GM12878 (cell line): ENCODE measurements at regions not wholly inside any gene's neighbourhood (a gene's known extent, or its start where the extent isn't known, plus 50 kb on each side); places are given as distances from the start of the nearest gene placed in this dataset.

Source experiments
- BCLAF1 ChIP-seq: fragments of 450-650 bp; IDR thresholded peaks from 2 replicates; pipeline ENCODE4 v1.6.1; 2017; ENCODE audit warnings: antibody characterized with exemption, mild to moderate bottlenecking, moderate library complexity
- BHLHE40 ChIP-seq, 2 experiments: fragments of 450-650 bp in 1 of 2; IDR thresholded peaks; 2 replicates each; pipeline ENCODE4 v1.6.1; 2011 to 2017; ENCODE audit warnings: low read depth in 2 of 2, borderline replicate concordance in 1 of 2, improper control_type of control experiment in 1 of 2, low read length in 1 of 2, mild to moderate bottlenecking in 1 of 2
- BRCA1 ChIP-seq: IDR thresholded peaks from 2 replicates; pipeline ENCODE4 v1.6.1; 2011; ENCODE audit warnings: low read depth, low read length, improper control_type of control experiment
- CBX5 ChIP-seq: sonication (generic); IDR thresholded peaks from 2 replicates; pipeline ENCODE4 v1.6.1; 2016; ENCODE audit warnings: low read depth, moderate library complexity, mild to moderate bottlenecking, inconsistent platforms
- CHD1 ChIP-seq: IDR thresholded peaks from 2 replicates; pipeline ENCODE4 v1.6.1; 2012; ENCODE audit warnings: low read depth, low read length, improper control_type of control experiment
- JUNB ChIP-seq: IDR thresholded peaks from 2 replicates; pipeline ENCODE4 v1.6.1; 2016; ENCODE audit warnings: antibody characterized with exemption, mild to moderate bottlenecking
- POLR2AphosphoS2 ChIP-seq: IDR thresholded peaks from 2 replicates; pipeline ENCODE4 v1.6.1; 2011; ENCODE audit warnings: low read depth, mild to moderate bottlenecking, low read length, improper control_type of control experiment, moderate library complexity
- SMARCA5 ChIP-seq: fragments of 450-650 bp; IDR thresholded peaks from 2 replicates; pipeline ENCODE4 v1.6.1; 2017; ENCODE audit warnings: mild to moderate bottlenecking
- SRF ChIP-seq, 2 experiments: IDR thresholded peaks; 2 replicates each; pipeline ENCODE4 v1.6.1; 2011; ENCODE audit warnings: low read depth in 2 of 2, low read length in 2 of 2, mild to moderate bottlenecking in 1 of 2, moderate library complexity in 1 of 2
- YY1 ChIP-seq: IDR thresholded peaks from 2 replicates; pipeline ENCODE4 v1.6.1; 2011; ENCODE audit warnings: low read depth, mild to moderate bottlenecking, low read length
- ZBTB4 ChIP-seq: fragments of 450-650 bp; formaldehyde crosslinking; IDR thresholded peaks from 2 replicates; pipeline ENCODE4 v1.4.0; 2022; ENCODE audit warnings: mild to moderate bottlenecking, moderate library complexity
- ZNF24 ChIP-seq: fragments of 450-650 bp; IDR thresholded peaks from 2 replicates; pipeline ENCODE4 v1.6.1; 2017; ENCODE audit warnings: antibody characterized with exemption, mild to moderate bottlenecking
- TF ChIP-seq, protein P1 (sequence below): fragments of 450-650 bp; IDR thresholded peaks from 2 replicates; pipeline ENCODE4 v1.6.1; 2017; ENCODE audit warnings: mild to moderate bottlenecking
- TF ChIP-seq, protein P2 (sequence below): IDR thresholded peaks from 2 replicates; pipeline ENCODE4 v1.6.1; 2012; ENCODE audit warnings: low read length, inconsistent platforms

- TF ChIP-seq CHD1: no peak
- no peak for TF ChIP-seq BHLHE40 (IDR thresholded peaks at IDR 0.05; ENCODE audit: borderline replicate concordance in 1 of 2, low read depth in 2 of 2, low read length in 1 of 2)
- no peak for TF ChIP-seq POLR2AphosphoS2
- TF ChIP-seq, protein P1, sequence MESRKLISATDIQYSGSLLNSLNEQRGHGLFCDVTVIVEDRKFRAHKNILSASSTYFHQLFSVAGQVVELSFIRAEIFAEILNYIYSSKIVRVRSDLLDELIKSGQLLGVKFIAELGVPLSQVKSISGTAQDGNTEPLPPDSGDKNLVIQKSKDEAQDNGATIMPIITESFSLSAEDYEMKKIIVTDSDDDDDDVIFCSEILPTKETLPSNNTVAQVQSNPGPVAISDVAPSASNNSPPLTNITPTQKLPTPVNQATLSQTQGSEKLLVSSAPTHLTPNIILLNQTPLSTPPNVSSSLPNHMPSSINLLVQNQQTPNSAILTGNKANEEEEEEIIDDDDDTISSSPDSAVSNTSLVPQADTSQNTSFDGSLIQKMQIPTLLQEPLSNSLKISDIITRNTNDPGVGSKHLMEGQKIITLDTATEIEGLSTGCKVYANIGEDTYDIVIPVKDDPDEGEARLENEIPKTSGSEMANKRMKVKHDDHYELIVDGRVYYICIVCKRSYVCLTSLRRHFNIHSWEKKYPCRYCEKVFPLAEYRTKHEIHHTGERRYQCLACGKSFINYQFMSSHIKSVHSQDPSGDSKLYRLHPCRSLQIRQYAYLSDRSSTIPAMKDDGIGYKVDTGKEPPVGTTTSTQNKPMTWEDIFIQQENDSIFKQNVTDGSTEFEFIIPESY: no peak
- no peak for TF ChIP-seq CBX5
- TF ChIP-seq SRF (IDR thresholded peaks at IDR 0.05; ENCODE audit: low read depth in 2 of 2, low read length in 2 of 2): no peak
- no peak for TF ChIP-seq SMARCA5
- TF ChIP-seq ZBTB4 (CRISPR knock-in tag): no peak
- no peak for TF ChIP-seq JUNB
- TF ChIP-seq, protein P2, sequence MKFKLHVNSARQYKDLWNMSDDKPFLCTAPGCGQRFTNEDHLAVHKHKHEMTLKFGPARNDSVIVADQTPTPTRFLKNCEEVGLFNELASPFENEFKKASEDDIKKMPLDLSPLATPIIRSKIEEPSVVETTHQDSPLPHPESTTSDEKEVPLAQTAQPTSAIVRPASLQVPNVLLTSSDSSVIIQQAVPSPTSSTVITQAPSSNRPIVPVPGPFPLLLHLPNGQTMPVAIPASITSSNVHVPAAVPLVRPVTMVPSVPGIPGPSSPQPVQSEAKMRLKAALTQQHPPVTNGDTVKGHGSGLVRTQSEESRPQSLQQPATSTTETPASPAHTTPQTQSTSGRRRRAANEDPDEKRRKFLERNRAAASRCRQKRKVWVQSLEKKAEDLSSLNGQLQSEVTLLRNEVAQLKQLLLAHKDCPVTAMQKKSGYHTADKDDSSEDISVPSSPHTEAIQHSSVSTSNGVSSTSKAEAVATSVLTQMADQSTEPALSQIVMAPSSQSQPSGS: no peak
- no peak for TF ChIP-seq BCLAF1
- 0 out of 2 replicates have a peak, but pooled peaks have one; percentile 27 for TF ChIP-seq YY1
- no peak for TF ChIP-seq ZNF24
- no peak for TF ChIP-seq BRCA1
Observed at GRCh38 chr1:36609241-36610027, 126.7 kb upstream of the CSF3R start.
